Nephron (organoid): ENCODE measurements at regions not wholly inside any gene's neighbourhood (a gene's known extent, or its start where the extent isn't known, plus 50 kb on each side); places are given as distances from the start of the nearest gene placed in this dataset.

Experiments
- H3K27ac Mint-ChIP-seq, 3 experiments: 2 replicates each; pipeline ENCODE4 v1.8.0; 2020; ENCODE audit warnings: mixed read lengths in 3 of 3, mild to moderate bottlenecking in 2 of 3, moderate library complexity in 1 of 3
- H3K27me3 Mint-ChIP-seq: 2 replicates; pipeline ENCODE4 v1.8.0; 2021; ENCODE audit warnings: low read depth, mild to moderate bottlenecking, moderate library complexity, mixed read lengths
- H3K36me3 Mint-ChIP-seq: 2 replicates; pipeline ENCODE4 v1.8.0; 2020; ENCODE audit warnings: low read depth, mixed read lengths
- H3K4me1 Mint-ChIP-seq: 2 replicates; pipeline ENCODE4 v1.8.0; 2020; ENCODE audit warnings: mixed read lengths
- H3K4me3 Mint-ChIP-seq, 3 experiments: 2 replicates each; pipeline ENCODE4 v1.8.0; 2020; ENCODE audit warnings: mild to moderate bottlenecking in 3 of 3, mixed read lengths in 3 of 3, moderate library complexity in 2 of 3
- H3K9me3 Mint-ChIP-seq: 2 replicates; pipeline ENCODE4 v1.8.0; 2020; ENCODE audit warnings: mixed read lengths
- CTCF ChIP-seq, 3 experiments: fragments of 200-600 bp; sonication (generic); IDR thresholded peaks; one replicate each; pipeline ENCODE4 v1.5.0; 2021; ENCODE audit warnings: antibody characterized with exemption in 3 of 3; ENCODE audit not compliant: unreplicated experiment in 3 of 3

GRCh38 chr7:142669074-142669654 lies 80.1 kb upstream of the PRSS1 start:
- H3K4me3 Mint-ChIP-seq, result no peak overlapping the region
- H3K9me3 Mint-ChIP-seq, result peaks cover 2% of the 10 kb centered on the region
- no peaks in the 10 kb centered on the region for H3K4me1 Mint-ChIP-seq
- no peaks in the 10 kb centered on the region for H3K27me3 Mint-ChIP-seq
- TF ChIP-seq CTCF (IDR thresholded peaks at IDR 0.05; ENCODE audit: unreplicated experiment in 3 of 3), result peak; percentile 15 to 40 (median 29)
- H3K27ac Mint-ChIP-seq, result no peak overlapping the region
- H3K36me3 Mint-ChIP-seq, result no peaks in the 10 kb centered on the region

DNA sequence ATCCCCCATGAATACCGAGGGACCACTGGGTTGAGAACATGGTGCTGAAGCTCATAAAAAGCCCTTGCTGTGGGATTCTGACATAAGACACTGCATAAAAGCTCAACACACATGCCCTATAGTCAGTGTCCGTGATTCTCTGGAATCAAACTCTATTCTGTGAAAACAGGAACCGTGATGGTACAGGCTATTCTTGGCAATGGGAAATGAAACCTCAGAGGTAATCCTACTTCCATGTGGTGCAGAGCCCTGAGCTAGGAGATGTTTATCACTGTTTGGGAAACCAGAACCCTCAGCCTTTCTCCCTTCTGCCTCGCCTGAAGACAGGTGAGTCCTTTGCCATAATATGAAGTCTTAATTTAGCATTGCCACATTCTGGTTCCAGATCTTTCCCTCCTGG lies 80.8 kb upstream of the PRSS1 start:
- TF ChIP-seq CTCF (IDR thresholded peaks at IDR 0.05; ENCODE audit: unreplicated experiment in 3 of 3), result no peak
- Mint-ChIP-seq H3K36me3 (no peaks in the 10 kb centered on the region), H3K4me3 (no peak overlapping the region), H3K9me3 (no peaks in the 10 kb centered on the region), H3K27ac (no peak overlapping the region), H3K4me1 (no peaks in the 10 kb centered on the region), H3K27me3 (no peaks in the 10 kb centered on the region)

- no peaks in the 10 kb centered on the region for H3K36me3 Mint-ChIP-seq
- peaks cover 15% of the 10 kb centered on the region for H3K27me3 Mint-ChIP-seq
- no peaks in the 10 kb centered on the region for H3K4me1 Mint-ChIP-seq
Observed at GRCh38 chr7:142657376-142657775, 91.9 kb upstream of the PRSS1 start.

GRCh38 chr7:142654398-142654797 lies 94.9 kb upstream of the PRSS1 start:
- H3K4me3 Mint-ChIP-seq, result no peak overlapping the region
- H3K9me3 Mint-ChIP-seq, result no peaks in the 10 kb centered on the region
- TF ChIP-seq CTCF (IDR thresholded peaks at IDR 0.05; ENCODE audit: unreplicated experiment in 3 of 3), result no peak
- no peaks in the 10 kb centered on the region for H3K36me3 Mint-ChIP-seq
- H3K4me1 Mint-ChIP-seq, result no peaks in the 10 kb centered on the region
- peaks cover 15% of the 10 kb centered on the region for H3K27me3 Mint-ChIP-seq
- no peak overlapping the region for H3K27ac Mint-ChIP-seq

More at GRCh38 chr7:142657376-142657775, 91.9 kb upstream of the PRSS1 start:
- peaks cover 7% of the 10 kb centered on the region for H3K9me3 Mint-ChIP-seq
- no peak for TF ChIP-seq CTCF (IDR thresholded peaks at IDR 0.05; ENCODE audit: unreplicated experiment in 3 of 3)
- H3K4me3 Mint-ChIP-seq, result no peak overlapping the region
- H3K27ac Mint-ChIP-seq, result no peak overlapping the region

- H3K9me3 Mint-ChIP-seq, result no peaks in the 10 kb centered on the region
- no peaks in the 10 kb centered on the region for H3K36me3 Mint-ChIP-seq
- H3K4me3 Mint-ChIP-seq, result no peak overlapping the region
- no peaks in the 10 kb centered on the region for H3K4me1 Mint-ChIP-seq
- no peak for TF ChIP-seq CTCF (IDR thresholded peaks at IDR 0.05; ENCODE audit: unreplicated experiment in 3 of 3)
- H3K27me3 Mint-ChIP-seq, result peaks cover 21% of the 10 kb centered on the region
- no peak overlapping the region for H3K27ac Mint-ChIP-seq
Observed at GRCh38 chr7:142647749-142648148, 101.5 kb upstream of the PRSS1 start.

DNA sequence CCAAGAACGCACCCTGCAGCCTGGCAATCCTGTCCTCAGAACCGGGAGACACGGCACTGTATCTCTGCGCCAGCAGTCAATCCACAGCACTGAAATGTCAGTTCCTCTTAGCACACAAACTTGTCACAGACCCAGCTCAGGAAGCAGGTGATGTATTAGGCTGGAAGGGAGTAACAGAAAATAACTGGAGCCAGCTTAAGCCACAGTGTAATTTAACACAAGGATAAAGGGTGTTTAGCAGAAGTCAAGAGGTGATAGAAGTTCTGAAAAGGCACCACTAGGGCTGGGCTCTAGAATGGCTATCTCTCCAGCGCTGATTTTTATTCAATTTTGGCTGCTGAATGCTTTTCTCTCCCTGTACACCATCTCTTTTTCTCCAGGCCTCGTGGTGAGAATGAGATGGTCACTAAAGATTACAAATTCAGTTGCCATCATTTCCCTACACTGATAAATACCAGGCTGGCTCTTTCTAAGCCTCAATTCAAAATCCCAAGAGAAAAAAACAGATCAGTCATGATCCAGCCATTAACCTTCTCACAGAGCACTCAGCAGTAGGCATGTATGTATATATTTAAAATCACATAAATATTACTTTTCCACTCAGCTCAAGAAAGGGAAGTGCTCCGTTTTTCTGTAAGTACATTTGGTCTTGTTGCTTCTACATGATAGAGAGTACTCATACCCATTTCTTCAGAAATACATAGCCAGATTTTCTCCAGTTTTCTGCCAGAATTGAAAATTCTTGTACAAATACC lies 102.7 kb upstream of the PRSS1 start:
- peaks cover 21% of the 10 kb centered on the region for H3K27me3 Mint-ChIP-seq
- no peaks in the 10 kb centered on the region for H3K36me3 Mint-ChIP-seq
- no peak overlapping the region for H3K27ac Mint-ChIP-seq
- no peaks in the 10 kb centered on the region for H3K9me3 Mint-ChIP-seq
- H3K4me1 Mint-ChIP-seq, result no peaks in the 10 kb centered on the region
- H3K4me3 Mint-ChIP-seq, result no peak overlapping the region
- no peak for TF ChIP-seq CTCF (IDR thresholded peaks at IDR 0.05; ENCODE audit: unreplicated experiment in 3 of 3)
